Hepatocyte (in vitro differentiated cells): ENCODE measurements at regions not wholly inside any gene's neighbourhood (a gene's known extent, or its start where the extent isn't known, plus 50 kb on each side); places are given as distances from the start of the nearest gene placed in this dataset.

Experiments
- DNase-seq: peaks from one replicate; pipeline ENCODE4 v3.0.0-alpha.2; 2016; ENCODE audit warnings: low spot score
- H2AFZ ChIP-seq: fragments of 200-600 bp; sonication (generic); 2 replicates; pipeline ENCODE4 v1.6.0; 2016; ENCODE audit warnings: antibody characterized with exemption, mild to moderate bottlenecking
- H3K27ac ChIP-seq: fragments of 200-600 bp; sonication (generic); 2 replicates; pipeline ENCODE4 v1.5.1; 2016; ENCODE audit warnings: mild to moderate bottlenecking
- H3K27me3 ChIP-seq: fragments of 200-600 bp; sonication (generic); 2 replicates; pipeline ENCODE4 v1.6.1; 2016
- H3K36me3 ChIP-seq: fragments of 200-600 bp; sonication (generic); replicated peaks from 2 replicates; pipeline ENCODE4 v1.5.1; 2016; ENCODE audit warnings: low read depth; ENCODE audit not compliant: insufficient read depth
- H3K4me1 ChIP-seq: fragments of 200-600 bp; sonication (generic); 2 replicates; pipeline ENCODE4 v1.5.1; 2016; ENCODE audit warnings: mild to moderate bottlenecking, moderate library complexity; ENCODE audit not compliant: insufficient read depth
- H3K4me2 ChIP-seq: fragments of 200-600 bp; sonication (generic); 2 replicates; pipeline ENCODE4 v1.6.0; 2016
- H3K4me3 ChIP-seq: fragments of 200-600 bp; sonication (generic); 2 replicates; pipeline ENCODE4 v1.5.1; 2016; ENCODE audit warnings: mild to moderate bottlenecking
- H3K79me2 ChIP-seq: fragments of 200-600 bp; sonication (generic); 2 replicates; pipeline ENCODE4 v1.6.0; 2017; ENCODE audit warnings: mild to moderate bottlenecking
- H3K9me2 ChIP-seq: fragments of 200-600 bp; sonication (generic); replicated peaks from 2 replicates; pipeline ENCODE4 v1.6.0; 2017; ENCODE audit warnings: mild to moderate bottlenecking; ENCODE audit not compliant: insufficient read depth
- H3K9me3 ChIP-seq: fragments of 200-600 bp; sonication (generic); 2 replicates; pipeline ENCODE4 v1.5.1; 2016; ENCODE audit warnings: low read depth, mild to moderate bottlenecking
- H4K20me1 ChIP-seq: fragments of 200-600 bp; sonication (generic); 2 replicates; pipeline ENCODE4 v1.6.0; 2016; ENCODE audit warnings: mild to moderate bottlenecking; ENCODE audit not compliant: insufficient read depth, poor library complexity, severe bottlenecking
- CTCF ChIP-seq: fragments of 200-600 bp; sonication (generic); IDR thresholded peaks from 2 replicates; pipeline ENCODE4 v1.5.1; 2016; ENCODE audit warnings: antibody characterized with exemption, mild to moderate bottlenecking; ENCODE audit not compliant: poor library complexity
- EZH2 ChIP-seq: fragments of 200-600 bp; sonication (generic); IDR thresholded peaks from 2 replicates; pipeline ENCODE4 v1.6.1; 2016; ENCODE audit warnings: antibody characterized with exemption, mild to moderate bottlenecking, borderline replicate concordance
- EZH2phosphoT487 ChIP-seq: fragments of 200-600 bp; sonication (generic); IDR thresholded peaks from one replicate; pipeline ENCODE4 v1.6.1; 2018; ENCODE audit warnings: antibody characterized with exemption, mild to moderate bottlenecking, low read depth, moderate library complexity; ENCODE audit not compliant: unreplicated experiment, severe bottlenecking
- WGBS: methylation state at CpG from one replicate; pipeline ENCODE4 v1.1.6; 2016; ENCODE audit warnings: low lambda C conversion rate; ENCODE audit errors: missing lambda C conversion rate; 5-methylcytosine and 5-hydroxymethylcytosine counted together

DNA sequence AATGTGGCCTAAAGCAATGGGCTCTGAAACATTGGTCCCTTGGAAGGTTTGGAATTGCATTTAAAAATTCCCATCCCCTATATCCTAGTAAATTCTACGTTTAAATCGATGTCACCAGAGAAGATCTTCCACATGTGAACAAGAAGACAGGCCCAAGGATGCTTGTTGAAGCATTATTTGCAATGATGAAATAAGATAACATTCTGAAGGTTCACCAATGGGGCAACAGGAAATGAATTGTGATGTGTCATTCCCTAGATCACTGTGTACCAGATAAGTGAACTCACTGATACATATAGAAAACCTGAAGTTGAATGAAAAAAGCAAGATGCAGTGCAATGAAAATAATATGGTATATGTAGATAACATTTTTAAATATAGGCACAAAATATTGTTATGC is 464.3 kb upstream of the BTBD3 start:
- no peak for TF ChIP-seq CTCF
- no peak for TF ChIP-seq EZH2
- no peak for TF ChIP-seq EZH2phosphoT487
- H3K27ac ChIP-seq = no peak overlapping the region
- peaks cover 9% of the 10 kb centered on the region for H3K4me1 ChIP-seq
- H3K9me2 ChIP-seq = no peaks in the 10 kb centered on the region
- no peak overlapping the region for H3K4me3 ChIP-seq
- no peaks in the 10 kb centered on the region for H3K36me3 ChIP-seq
- no peaks in the 10 kb centered on the region for H3K79me2 ChIP-seq
- H3K27me3 ChIP-seq = no peaks in the 10 kb centered on the region
- H4K20me1 ChIP-seq = no peaks in the 10 kb centered on the region
- no peak for DNase-seq
- no peaks in the 10 kb centered on the region for H3K9me3 ChIP-seq
- WGBS = 91% methylated on average over 2 of the region's 2 CpGs
- no peak overlapping the region for H3K4me2 ChIP-seq
- no peak overlapping the region for H2AFZ ChIP-seq

DNA sequence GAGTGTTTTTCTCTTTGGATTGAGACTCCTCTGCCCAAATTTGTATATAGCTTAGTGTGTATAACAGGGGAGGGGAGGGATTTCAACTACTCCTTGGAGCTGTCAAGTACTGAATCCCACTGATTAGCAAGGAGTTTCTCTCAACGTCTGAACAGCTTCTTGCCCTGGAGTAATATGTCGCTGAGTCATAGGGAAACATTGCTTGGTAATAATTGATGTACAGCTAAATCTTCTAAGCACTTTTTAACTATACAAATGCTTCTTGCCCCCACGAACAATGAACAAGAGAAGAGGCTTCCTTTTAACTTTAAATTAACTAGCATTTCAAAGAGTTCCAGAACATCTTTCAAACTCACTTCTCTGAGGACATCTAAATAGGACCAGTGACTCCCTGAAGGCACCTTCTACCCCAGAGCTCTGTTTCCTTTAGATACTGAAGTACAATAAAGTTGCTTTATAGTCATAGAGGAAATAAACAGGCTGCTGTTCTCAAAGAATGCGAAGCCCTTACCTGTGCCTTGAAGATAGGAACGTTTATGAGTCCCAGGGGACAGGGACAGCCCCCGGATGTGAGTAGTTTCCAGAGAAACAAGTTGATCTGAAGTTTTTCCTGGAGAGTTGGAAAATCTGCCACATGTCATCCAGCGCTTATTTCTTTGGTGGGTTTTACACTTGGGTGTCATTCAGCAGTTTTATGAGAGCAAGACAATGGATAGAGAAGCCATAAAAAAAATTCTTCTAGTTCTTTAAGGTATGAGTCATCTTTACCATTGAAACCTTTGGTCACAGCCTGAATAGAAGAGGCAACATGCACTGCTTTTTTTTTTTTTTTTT is 462.5 kb upstream of the BTBD3 start:
- Histone ChIP-seq H3K4me1 (peaks cover 22% of the 10 kb centered on the region), H3K36me3 (no peaks in the 10 kb centered on the region), H2AFZ (no peak overlapping the region), H3K27ac (peak overlapping the region; percentile 82), H3K9me3 (no peaks in the 10 kb centered on the region), H4K20me1 (no peaks in the 10 kb centered on the region), H3K4me3 (no peak overlapping the region), H3K4me2 (peak overlapping the region; percentile 59), H3K79me2 (no peaks in the 10 kb centered on the region), H3K27me3 (no peaks in the 10 kb centered on the region), H3K9me2 (no peaks in the 10 kb centered on the region)
- no peak for TF ChIP-seq CTCF
- TF ChIP-seq EZH2 = no peak
- TF ChIP-seq EZH2phosphoT487 = no peak
- DNase-seq = peak; percentile 66
- 17% methylated on average over 7 of the region's 7 CpGs for WGBS

DNA sequence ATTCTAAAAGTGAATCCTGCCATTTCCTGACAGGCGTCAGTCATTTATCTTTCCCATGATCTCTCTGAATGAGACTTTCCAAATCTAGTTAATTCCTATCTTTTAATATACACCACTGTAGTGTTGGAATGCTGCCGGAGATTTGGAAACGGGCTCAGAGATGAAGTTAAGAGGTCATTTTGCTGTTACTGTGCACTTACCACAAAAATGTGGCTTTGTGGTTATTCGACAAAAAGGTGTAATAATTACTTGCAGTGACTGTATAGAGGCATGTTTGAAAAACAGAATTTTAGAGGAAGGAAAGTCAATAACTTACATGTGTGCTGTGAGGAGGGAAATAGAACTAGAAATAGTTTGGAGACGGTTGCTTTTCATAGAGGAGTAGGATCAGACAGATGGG is 460.2 kb upstream of the BTBD3 start:
- H3K4me3 ChIP-seq = no peak overlapping the region
- H3K4me2 ChIP-seq = no peak overlapping the region
- 66% methylated on average over 5 of the region's 5 CpGs for WGBS
- H3K27ac ChIP-seq = no peak overlapping the region
- no peaks in the 10 kb centered on the region for H3K79me2 ChIP-seq
- no peaks in the 10 kb centered on the region for H3K9me2 ChIP-seq
- peaks cover 22% of the 10 kb centered on the region for H3K4me1 ChIP-seq
- no peak overlapping the region for H2AFZ ChIP-seq
- no peaks in the 10 kb centered on the region for H3K36me3 ChIP-seq
- H3K9me3 ChIP-seq = no peaks in the 10 kb centered on the region
- no peaks in the 10 kb centered on the region for H4K20me1 ChIP-seq
- no peaks in the 10 kb centered on the region for H3K27me3 ChIP-seq
- no peak for DNase-seq
- TF ChIP-seq CTCF (no peak), EZH2phosphoT487 (no peak), EZH2 (no peak)
